Testis (tissue), 2 donors: ENCODE measurements at regions not wholly inside any gene's neighbourhood (a gene's known extent, or its start where the extent isn't known, plus 50 kb on each side); places are given as distances from the start of the nearest gene placed in this dataset.
"Not testable (repeated sequence)": the region's sequence is repeated elsewhere in the genome, so short reads cannot be mapped to it uniquely, and the experiment has no call there.

Experiments used
- DNase-seq: peaks from one replicate; pipeline ENCODE4 v3.0.0-alpha.2; 2019
- H3K27ac ChIP-seq, 2 donors: fragments of 200-600 bp; sonication (generic); one replicate each; pipeline ENCODE4 v1.5.1; 2019
- H3K27me3 ChIP-seq: fragments of 200-600 bp; sonication (generic); one replicate; pipeline ENCODE4 v1.5.1; 2019
- H3K36me3 ChIP-seq: fragments of 200-600 bp; sonication (generic); one replicate; pipeline ENCODE4 v1.5.1; 2017; ENCODE audit warnings: low read depth; ENCODE audit errors: missing control alignments
- H3K4me1 ChIP-seq: fragments of 200-600 bp; sonication (generic); one replicate; pipeline ENCODE4 v1.5.1; 2019
- H3K4me3 ChIP-seq, 2 donors: fragments of 200-600 bp; sonication (generic); one replicate each; pipeline ENCODE4 v1.5.1; 2017 to 2019
- H3K9me3 ChIP-seq: fragments of 200-600 bp; sonication (generic); one replicate; pipeline ENCODE4 v1.5.1; 2017
- POLR2A ChIP-seq: fragments of 450-650 bp; IDR thresholded peaks from one replicate; pipeline ENCODE4 v1.6.1; 2017; ENCODE audit warnings: antibody characterized with exemption, mild to moderate bottlenecking, moderate library complexity
- WGBS, 2 donors: methylation state at CpG; one replicate each; pipeline ENCODE4 v1.1.5; 2018; 5-methylcytosine and 5-hydroxymethylcytosine counted together
- intact Hi-C: fragments of 100-400 bp; cut with DNase I; formaldehyde crosslinking; loops from one replicate; pipeline ENCODE4 v1.15.1; 2023; ENCODE audit warnings: low total_unique reads
- TF ChIP-seq, protein P1 (sequence below), 3 experiments: fragments of 450-650 bp in 2 of 3; fragments of 200-600 bp in 1 of 3; sonication (generic) in 1 of 3; IDR thresholded peaks; one replicate each; pipeline ENCODE4 v1.5.1; 2016 to 2019; ENCODE audit warnings: antibody characterized with exemption in 3 of 3, mild to moderate bottlenecking in 2 of 3, moderate library complexity in 1 of 3

DNA sequence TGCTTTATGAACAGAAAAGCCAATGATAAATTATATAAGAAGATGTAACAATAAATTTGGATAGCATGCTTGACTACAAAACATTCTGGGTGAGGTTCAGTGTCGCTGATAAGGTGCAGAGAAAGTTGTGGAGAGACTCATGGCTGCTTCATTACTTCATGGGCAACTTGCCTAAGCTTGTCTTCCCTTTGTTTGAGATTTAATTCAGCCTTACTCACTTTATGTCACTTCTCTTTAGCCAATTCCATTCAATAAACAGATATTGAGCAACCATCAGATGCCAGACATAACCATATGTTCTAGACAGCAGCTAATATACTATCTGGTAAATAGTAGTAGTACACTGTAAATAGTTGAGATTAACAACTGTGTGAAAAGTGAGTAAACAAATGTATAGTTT, 401.5 kb upstream of the FRG2C start:
- no peak overlapping the region for H3K27ac ChIP-seq
- no peaks in the 10 kb centered on the region for H3K4me1 ChIP-seq
- DNase-seq: no peak
- no peaks in the 10 kb centered on the region for H3K36me3 ChIP-seq
- no peak overlapping the region for H3K4me3 ChIP-seq
- H3K9me3 ChIP-seq: no peaks in the 10 kb centered on the region
- H3K27me3 ChIP-seq: no peaks in the 10 kb centered on the region
- TF ChIP-seq, protein P1, sequence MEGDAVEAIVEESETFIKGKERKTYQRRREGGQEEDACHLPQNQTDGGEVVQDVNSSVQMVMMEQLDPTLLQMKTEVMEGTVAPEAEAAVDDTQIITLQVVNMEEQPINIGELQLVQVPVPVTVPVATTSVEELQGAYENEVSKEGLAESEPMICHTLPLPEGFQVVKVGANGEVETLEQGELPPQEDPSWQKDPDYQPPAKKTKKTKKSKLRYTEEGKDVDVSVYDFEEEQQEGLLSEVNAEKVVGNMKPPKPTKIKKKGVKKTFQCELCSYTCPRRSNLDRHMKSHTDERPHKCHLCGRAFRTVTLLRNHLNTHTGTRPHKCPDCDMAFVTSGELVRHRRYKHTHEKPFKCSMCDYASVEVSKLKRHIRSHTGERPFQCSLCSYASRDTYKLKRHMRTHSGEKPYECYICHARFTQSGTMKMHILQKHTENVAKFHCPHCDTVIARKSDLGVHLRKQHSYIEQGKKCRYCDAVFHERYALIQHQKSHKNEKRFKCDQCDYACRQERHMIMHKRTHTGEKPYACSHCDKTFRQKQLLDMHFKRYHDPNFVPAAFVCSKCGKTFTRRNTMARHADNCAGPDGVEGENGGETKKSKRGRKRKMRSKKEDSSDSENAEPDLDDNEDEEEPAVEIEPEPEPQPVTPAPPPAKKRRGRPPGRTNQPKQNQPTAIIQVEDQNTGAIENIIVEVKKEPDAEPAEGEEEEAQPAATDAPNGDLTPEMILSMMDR (IDR thresholded peaks at IDR 0.05): no peak
- TF ChIP-seq POLR2A: no peak
- intact Hi-C loops: no loop called here
- 94 to 100% methylated on average over 1 of the region's 1 CpG for WGBS, 2 donors

DNA sequence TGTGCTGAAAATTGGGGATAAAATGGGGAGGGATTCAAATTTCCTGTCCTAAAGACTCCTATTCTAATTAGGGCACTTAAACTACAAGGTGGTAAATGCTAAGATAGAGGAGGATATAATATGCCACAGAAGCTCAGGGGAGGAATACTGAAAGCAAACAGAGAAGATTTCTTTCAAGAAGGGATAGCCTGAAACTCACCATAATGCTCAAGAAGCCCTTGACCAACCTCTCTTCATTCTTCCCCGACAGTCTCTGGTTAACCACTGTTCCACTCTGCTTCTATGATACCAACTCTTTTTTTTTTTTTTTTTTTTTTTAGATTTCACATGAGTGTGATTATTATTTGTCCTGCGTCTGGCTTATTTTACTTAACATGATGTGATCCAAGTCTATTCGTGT, 398.2 kb upstream of the FRG2C start:
- H3K4me1 ChIP-seq: no peaks in the 10 kb centered on the region
- H3K36me3 ChIP-seq: no peaks in the 10 kb centered on the region
- no peak overlapping the region for H3K27ac ChIP-seq
- intact Hi-C loops: no loop called here
- H3K4me3 ChIP-seq: no peak overlapping the region
- DNase-seq: no peak
- no peak for TF ChIP-seq POLR2A
- TF ChIP-seq, protein P1 (IDR thresholded peaks at IDR 0.05): no peak
- no peaks in the 10 kb centered on the region for H3K9me3 ChIP-seq
- no peaks in the 10 kb centered on the region for H3K27me3 ChIP-seq
- WGBS, 2 donors: 64 to 74% methylated on average over 3 of the region's 3 CpGs

DNA sequence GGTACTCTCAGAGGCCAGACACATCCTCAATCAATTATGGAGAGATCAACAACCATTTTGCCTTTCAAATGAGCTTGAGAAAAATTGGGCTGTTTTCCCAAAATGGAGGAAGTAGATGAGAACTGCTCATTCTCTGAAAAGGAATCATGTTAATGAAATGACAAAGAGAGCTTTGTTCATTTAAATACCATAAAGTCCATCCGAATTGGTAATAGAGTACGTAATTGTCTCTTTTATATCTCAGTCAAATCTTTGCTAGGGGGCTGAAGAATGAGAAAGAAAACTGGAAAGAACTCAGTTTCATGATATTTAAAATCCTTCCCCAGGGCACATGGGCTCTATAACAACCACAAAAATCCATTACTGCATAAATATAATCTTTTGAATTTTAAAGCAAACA, 395.6 kb upstream of the FRG2C start:
- DNase-seq, H3K27ac ChIP-seq, intact Hi-C loops, H3K4me1 ChIP-seq, H3K36me3 ChIP-seq, H3K4me3 ChIP-seq, H3K9me3 ChIP-seq, H3K27me3 ChIP-seq: not testable (repeated sequence)
- WGBS, 2 donors: 79 to 81% methylated on average over 2 of the region's 2 CpGs

DNA sequence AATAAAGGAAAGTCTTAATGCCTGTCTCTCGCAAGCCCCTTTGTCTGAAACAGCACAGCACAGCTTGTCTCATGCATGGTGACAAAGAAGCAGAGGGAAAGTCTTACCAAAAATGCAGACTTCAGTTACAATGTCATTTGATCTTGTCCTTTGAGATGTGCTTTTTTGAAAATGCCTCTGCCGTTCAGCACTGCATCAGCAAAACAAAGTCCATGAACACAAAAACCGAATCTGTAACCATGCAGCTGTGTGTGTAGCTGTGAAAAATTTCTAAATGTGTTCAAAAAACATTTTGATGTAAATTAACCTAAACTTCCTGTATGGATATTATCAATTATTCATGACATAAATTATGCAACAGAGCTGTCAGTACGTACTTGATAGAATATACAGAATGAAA, 391.9 kb upstream of the FRG2C start:
- H3K9me3 ChIP-seq, DNase-seq: not testable (repeated sequence)

DNA sequence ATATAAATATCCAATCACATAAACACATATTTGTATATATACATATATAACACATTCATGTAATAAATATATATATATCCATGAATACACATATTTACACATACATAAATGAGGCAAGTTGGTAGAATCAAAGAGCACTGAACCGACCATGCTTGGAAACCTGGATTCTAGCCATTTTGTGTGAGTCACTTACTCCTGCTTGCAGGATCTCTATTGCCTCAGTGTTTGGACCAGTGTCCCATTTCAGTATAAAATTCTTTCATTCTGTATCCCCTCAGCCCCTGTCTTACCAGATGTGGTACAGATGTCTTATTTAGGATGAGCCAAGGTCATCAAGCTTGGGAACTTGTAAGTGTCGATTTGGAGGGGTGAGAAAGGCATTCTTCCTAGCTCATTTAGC, 391.4 kb upstream of the FRG2C start:
- no peak for DNase-seq
- H3K36me3 ChIP-seq: no peaks in the 10 kb centered on the region
- H3K27ac ChIP-seq: no peak overlapping the region
- no peak overlapping the region for H3K4me3 ChIP-seq
- TF ChIP-seq POLR2A: no peak
- TF ChIP-seq, protein P1 (IDR thresholded peaks at IDR 0.05): no peak
- 39 to 44% methylated on average over 2 of the region's 2 CpGs for WGBS, 2 donors
- intact Hi-C loops: no loop called here
- H3K9me3 ChIP-seq: no peaks in the 10 kb centered on the region
- H3K27me3 ChIP-seq: no peaks in the 10 kb centered on the region
- no peaks in the 10 kb centered on the region for H3K4me1 ChIP-seq

More for the DNA sequence above, 391.9 kb upstream of the FRG2C start:
- H3K27ac ChIP-seq, intact Hi-C loops, H3K36me3 ChIP-seq, H3K27me3 ChIP-seq, H3K4me1 ChIP-seq, H3K4me3 ChIP-seq: not testable (repeated sequence)
- WGBS, 2 donors: 76 to 78% methylated on average over 4 of the region's 4 CpGs

DNA sequence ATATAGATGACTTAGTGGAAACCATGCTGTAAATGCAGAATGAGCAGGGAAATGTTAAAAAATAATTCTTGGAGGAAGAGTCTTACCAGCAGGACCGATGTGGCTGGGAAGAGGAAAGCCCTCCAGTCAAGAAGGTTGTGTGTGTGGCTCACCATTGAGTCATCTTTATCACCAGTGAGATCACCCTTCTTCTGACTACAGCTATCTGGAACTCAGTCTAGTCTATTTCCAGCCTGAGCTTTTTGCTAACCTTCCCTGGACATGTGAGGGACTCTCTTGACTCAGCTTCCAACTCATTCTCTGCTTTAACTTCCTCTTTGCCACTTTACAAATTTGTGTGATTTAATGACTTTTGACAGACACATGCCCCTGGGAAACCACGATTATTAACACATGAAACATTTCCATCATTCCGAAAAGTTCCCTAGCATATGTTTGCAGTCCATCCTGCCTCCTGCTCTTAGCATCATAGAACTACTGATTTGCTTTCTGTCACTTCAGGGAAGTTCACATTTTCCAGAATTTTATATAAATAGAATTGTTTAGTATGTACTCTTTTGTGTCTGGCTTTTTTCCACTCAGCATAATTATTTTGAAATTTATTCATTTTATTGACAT, 378.5 kb upstream of the FRG2C start:
- H3K4me1 ChIP-seq, H3K27me3 ChIP-seq, H3K27ac ChIP-seq, H3K36me3 ChIP-seq, intact Hi-C loops, H3K4me3 ChIP-seq, DNase-seq, H3K9me3 ChIP-seq: not testable (repeated sequence)
- 61 to 75% methylated on average over 3 of the region's 3 CpGs for WGBS, 2 donors

DNA sequence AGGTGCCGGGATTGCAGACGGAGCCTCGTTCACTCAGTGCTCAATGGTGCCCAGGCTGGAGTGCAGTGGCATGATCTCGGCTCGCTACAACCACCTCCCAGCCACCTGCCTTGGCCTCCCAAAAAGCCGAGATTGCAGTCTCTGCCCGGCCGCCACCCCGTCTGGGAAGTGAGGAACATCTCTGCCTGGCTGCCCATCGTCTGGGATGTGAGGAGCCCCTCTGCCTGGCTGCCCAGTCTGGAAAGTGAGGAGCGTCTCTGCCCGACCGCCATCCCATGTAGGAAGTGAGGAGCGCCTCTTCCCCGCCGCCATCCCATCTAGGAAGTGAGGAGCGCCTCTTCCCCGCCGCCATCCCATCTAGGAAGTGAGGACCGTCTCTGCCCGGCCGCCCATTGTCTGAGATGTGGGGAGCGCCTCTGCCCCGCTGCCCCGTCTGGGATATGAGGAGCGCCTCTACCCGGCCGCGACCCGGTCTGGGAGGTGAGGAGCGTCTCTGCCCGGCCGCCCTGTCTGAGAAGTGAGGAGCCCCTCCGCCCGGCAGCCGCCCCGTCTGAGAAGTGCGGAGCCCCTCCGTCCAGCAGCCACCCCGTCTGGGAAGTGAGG, 375.1 kb upstream of the FRG2C start:
- H3K27me3 ChIP-seq, H3K27ac ChIP-seq, intact Hi-C loops, H3K4me3 ChIP-seq, H3K4me1 ChIP-seq, H3K36me3 ChIP-seq, DNase-seq, H3K9me3 ChIP-seq: not testable (repeated sequence)
- 84 to 90% methylated on average over 10 to 32 of the region's 40 CpGs for WGBS, 2 donors
